Upper lobe of right lung (tissue), 1 donor: ENCODE measurements at regions not wholly inside any gene's neighbourhood (a gene's known extent, or its start where the extent isn't known, plus 50 kb on each side); places are given as distances from the start of the nearest gene placed in this dataset.

Experiments used
- ATAC-seq: fragments of 200-7000 bp; cut with Tn5 transposase; one replicate; pipeline ENCODE4 v1.9.1; 2020; ENCODE audit warnings: mild to moderate bottlenecking, moderate library complexity
- DNase-seq: peaks from one replicate; pipeline ENCODE4 v3.0.0-alpha.2; 2020
- H3K27ac ChIP-seq: fragments of 200-600 bp; one replicate; pipeline ENCODE4 v1.8.0; 2022
- H3K27me3 ChIP-seq: fragments of 200-600 bp; one replicate; pipeline ENCODE4 v1.8.0; 2022; ENCODE audit warnings: mild to moderate bottlenecking
- H3K36me3 ChIP-seq: fragments of 200-600 bp; one replicate; pipeline ENCODE4 v1.8.0; 2022
- H3K4me1 ChIP-seq: fragments of 200-600 bp; one replicate; pipeline ENCODE4 v1.8.0; 2022
- H3K4me3 ChIP-seq: fragments of 200-600 bp; one replicate; pipeline ENCODE4 v1.8.0; 2022; ENCODE audit warnings: mild to moderate bottlenecking
- H3K9me3 ChIP-seq: fragments of 200-600 bp; one replicate; pipeline ENCODE4 v1.8.0; 2022
- intact Hi-C: fragments of 100-400 bp; cut with DNase I; formaldehyde crosslinking; loops from one replicate; pipeline ENCODE4 v1.11.0; 2022
- TF ChIP-seq, protein P1 (sequence below): fragments of 200-600 bp; IDR thresholded peaks from one replicate; pipeline ENCODE4 v1.8.0; 2022; ENCODE audit warnings: antibody characterized with exemption
- donor health status: DM: no; HTN: yes; CAD: no; lungs with severe emphysema.

DNA sequence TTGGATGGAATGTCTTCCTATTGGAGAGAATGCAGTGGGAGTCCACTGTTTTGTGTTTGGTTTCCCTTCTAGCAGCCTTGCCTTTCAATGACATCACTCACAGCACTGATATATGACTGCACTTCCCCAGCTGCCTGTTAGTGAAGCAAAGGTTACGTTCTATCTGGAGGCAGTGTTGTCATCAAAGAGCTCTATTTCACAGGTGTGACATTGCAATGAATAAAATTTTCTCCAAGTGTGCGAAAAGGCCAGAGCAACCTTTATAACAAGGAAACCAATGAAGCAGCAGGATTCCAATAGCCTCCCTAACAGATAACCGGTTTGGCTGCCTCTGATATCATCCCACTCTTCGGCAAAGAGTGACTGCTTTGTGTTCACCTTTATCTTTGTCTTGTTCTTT lies 523.5 kb upstream of the ZNF608 start:
- no peak for DNase-seq
- ATAC-seq: no peak
- intact Hi-C loops: no loop called here
- Histone ChIP-seq H3K27me3 (no peaks in the 10 kb centered on the region), H3K9me3 (no peaks in the 10 kb centered on the region), H3K4me3 (no peak overlapping the region), H3K4me1 (no peaks in the 10 kb centered on the region), H3K36me3 (no peaks in the 10 kb centered on the region), H3K27ac (no peak overlapping the region)
- TF ChIP-seq, protein P1, sequence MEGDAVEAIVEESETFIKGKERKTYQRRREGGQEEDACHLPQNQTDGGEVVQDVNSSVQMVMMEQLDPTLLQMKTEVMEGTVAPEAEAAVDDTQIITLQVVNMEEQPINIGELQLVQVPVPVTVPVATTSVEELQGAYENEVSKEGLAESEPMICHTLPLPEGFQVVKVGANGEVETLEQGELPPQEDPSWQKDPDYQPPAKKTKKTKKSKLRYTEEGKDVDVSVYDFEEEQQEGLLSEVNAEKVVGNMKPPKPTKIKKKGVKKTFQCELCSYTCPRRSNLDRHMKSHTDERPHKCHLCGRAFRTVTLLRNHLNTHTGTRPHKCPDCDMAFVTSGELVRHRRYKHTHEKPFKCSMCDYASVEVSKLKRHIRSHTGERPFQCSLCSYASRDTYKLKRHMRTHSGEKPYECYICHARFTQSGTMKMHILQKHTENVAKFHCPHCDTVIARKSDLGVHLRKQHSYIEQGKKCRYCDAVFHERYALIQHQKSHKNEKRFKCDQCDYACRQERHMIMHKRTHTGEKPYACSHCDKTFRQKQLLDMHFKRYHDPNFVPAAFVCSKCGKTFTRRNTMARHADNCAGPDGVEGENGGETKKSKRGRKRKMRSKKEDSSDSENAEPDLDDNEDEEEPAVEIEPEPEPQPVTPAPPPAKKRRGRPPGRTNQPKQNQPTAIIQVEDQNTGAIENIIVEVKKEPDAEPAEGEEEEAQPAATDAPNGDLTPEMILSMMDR: no peak

DNA sequence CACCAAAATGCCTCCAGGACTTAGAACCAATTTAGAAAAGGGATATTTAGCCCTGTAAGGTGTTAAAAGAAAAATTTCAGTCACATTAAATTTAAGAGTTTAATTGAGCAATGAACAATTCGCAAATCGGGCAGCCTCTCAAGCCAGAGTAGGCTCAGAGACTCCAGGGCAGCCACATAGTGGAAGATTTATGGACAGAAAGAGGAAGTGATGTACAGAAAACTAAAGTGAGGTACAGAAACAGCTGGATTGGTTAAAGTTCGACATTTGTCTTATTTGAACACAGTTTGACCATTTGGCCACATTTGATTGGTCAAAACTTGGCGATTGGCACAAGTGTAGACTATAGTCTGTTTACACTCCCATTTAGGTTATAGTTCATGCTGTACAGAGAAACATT lies 525.9 kb upstream of the ZNF608 start:
- H3K36me3 ChIP-seq: no peaks in the 10 kb centered on the region
- TF ChIP-seq, protein P1: no peak
- no peak overlapping the region for H3K4me3 ChIP-seq
- no peak for ATAC-seq
- no peaks in the 10 kb centered on the region for H3K27me3 ChIP-seq
- DNase-seq: no peak
- intact Hi-C loops: no loop called here
- no peaks in the 10 kb centered on the region for H3K4me1 ChIP-seq
- H3K9me3 ChIP-seq: no peaks in the 10 kb centered on the region
- H3K27ac ChIP-seq: no peak overlapping the region

DNA sequence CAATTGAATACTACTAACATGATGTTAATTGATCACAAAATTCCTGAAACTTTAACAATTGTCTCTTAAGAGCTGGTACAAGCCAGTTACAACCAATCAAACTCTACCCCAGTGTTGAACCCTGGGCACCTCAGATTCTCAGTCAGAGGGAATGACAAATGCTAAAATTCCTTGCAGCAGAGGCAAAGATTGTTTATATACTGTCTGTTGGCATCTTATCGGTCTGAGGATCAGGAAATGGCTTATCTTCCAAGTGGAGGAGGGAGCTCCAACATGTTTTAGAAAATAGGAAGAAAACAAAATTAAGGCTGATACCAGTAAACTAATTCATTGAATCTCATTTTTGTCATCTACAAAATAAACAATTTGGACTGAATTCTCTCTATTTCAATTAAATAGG lies 527.8 kb upstream of the ZNF608 start:
- H3K27me3 ChIP-seq: no peaks in the 10 kb centered on the region
- no peaks in the 10 kb centered on the region for H3K9me3 ChIP-seq
- H3K27ac ChIP-seq: no peak overlapping the region
- no peaks in the 10 kb centered on the region for H3K4me1 ChIP-seq
- DNase-seq: no peak
- ATAC-seq: no peak
- no peak overlapping the region for H3K4me3 ChIP-seq
- intact Hi-C loops: no loop called here
- TF ChIP-seq, protein P1: no peak
- no peaks in the 10 kb centered on the region for H3K36me3 ChIP-seq

DNA sequence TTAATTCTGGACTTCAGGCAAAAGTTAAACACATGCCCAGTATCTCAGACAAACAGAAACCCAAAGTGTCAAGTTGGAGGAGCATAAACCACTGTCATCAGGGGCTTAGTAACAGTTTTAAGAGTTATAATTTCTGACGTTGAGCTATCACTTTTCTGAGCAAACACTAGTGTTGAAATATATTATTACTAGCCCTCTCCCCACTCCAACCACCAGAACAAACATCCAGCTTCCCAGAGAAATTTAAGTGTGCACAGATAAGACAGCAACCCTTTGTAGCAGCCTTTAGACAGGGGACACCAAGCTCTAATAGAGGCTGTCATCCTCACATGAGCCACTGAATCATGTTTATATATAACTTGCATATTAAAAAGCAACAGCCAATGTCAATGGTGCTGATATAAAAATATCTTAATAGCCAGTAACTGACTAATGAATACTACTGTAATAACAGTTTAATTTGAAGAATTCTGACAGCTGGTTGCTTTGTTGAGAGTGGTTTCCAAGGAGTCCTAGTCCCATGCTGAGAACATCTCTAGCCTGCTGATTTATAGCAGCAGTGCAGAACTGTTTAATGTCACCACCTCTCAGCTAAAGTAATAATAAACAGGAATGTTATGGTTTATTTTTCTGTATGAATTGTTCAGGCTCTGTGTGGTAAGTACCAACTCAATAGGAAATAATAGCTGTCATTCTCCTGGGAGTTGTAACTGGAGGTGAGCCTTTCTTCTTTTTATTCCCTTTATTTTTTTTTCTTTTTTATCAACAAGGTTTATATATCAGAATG lies 528.7 kb upstream of the ZNF608 start:
- no peaks in the 10 kb centered on the region for H3K9me3 ChIP-seq
- no peak for ATAC-seq
- no peak overlapping the region for H3K27ac ChIP-seq
- no peak overlapping the region for H3K4me3 ChIP-seq
- H3K27me3 ChIP-seq: no peaks in the 10 kb centered on the region
- TF ChIP-seq, protein P1: no peak
- DNase-seq: no peak
- H3K4me1 ChIP-seq: no peaks in the 10 kb centered on the region
- intact Hi-C loops: no loop called here
- H3K36me3 ChIP-seq: no peaks in the 10 kb centered on the region

DNA sequence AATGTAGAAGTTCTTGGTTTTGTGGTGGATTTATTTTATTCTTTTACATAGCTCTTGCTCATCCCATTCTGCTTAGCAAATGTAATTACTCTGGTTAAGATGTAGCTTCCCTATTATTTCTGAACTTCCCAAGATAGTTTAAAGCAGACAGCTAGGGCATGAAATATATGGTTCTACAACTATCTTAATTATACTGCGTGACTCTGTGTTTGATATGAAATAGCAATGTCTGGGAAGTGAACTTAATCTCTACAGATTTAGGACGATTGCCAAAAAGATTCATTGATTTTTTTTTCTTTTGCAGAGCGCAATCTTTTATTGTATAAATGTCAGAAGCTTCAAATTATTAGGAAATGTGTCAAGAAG lies 529.3 kb upstream of the ZNF608 start:
- TF ChIP-seq, protein P1: no peak
- ATAC-seq (no peak), DNase-seq (no peak)
- H3K27ac ChIP-seq: no peak overlapping the region
- H3K27me3 ChIP-seq: no peaks in the 10 kb centered on the region
- no peak overlapping the region for H3K4me3 ChIP-seq
- H3K4me1 ChIP-seq: no peaks in the 10 kb centered on the region
- intact Hi-C loops: no loop called here
- no peaks in the 10 kb centered on the region for H3K9me3 ChIP-seq
- H3K36me3 ChIP-seq: no peaks in the 10 kb centered on the region

DNA sequence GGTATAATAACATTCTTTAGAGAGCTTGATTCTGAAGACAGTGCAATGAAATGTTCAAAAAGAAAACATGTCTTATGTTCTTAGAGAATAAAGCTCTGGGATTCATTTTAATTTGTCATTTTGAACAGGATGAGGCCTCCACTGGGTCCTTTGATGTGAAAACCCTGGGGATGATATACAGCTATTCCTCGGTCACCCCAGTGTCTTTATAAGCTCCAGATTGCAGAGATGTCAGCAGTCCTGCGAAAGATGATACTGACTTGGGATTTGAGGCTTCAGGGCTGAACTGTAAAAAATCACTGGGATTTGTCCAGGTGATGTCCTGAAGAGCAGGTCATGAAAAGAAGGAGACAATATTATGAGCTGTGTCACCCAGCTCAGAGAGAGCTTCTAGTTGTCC lies 529.7 kb upstream of the ZNF608 start:
- no peaks in the 10 kb centered on the region for H3K36me3 ChIP-seq
- TF ChIP-seq, protein P1: no peak
- H3K9me3 ChIP-seq: no peaks in the 10 kb centered on the region
- no peaks in the 10 kb centered on the region for H3K27me3 ChIP-seq
- intact Hi-C loops: no loop called here
- DNase-seq (no peak), ATAC-seq (no peak)
- no peak overlapping the region for H3K4me3 ChIP-seq
- no peaks in the 10 kb centered on the region for H3K4me1 ChIP-seq
- no peak overlapping the region for H3K27ac ChIP-seq
